Neural crest cell (in vitro differentiated cells): ENCODE measurements at regions not wholly inside any gene's neighbourhood (a gene's known extent, or its start where the extent isn't known, plus 50 kb on each side); places are given as distances from the start of the nearest gene placed in this dataset.

ENCODE experiments used
- DNase-seq: peaks from one replicate; pipeline ENCODE4 v3.0.0; 2021; ENCODE audit warnings: low read depth, mixed read lengths, low spot score
- H3K27ac Mint-ChIP-seq: one replicate; pipeline ENCODE4 v1.8.0; 2021; ENCODE audit warnings: mild to moderate bottlenecking, mixed read lengths; ENCODE audit not compliant: unreplicated experiment
- H3K27me3 Mint-ChIP-seq: 2 replicates; pipeline ENCODE4 v1.8.0; 2021; ENCODE audit warnings: low read depth, mild to moderate bottlenecking, mixed read lengths
- H3K36me3 Mint-ChIP-seq: 2 replicates; pipeline ENCODE4 v1.8.0; 2021; ENCODE audit warnings: low read depth, mild to moderate bottlenecking, mixed read lengths
- H3K4me1 Mint-ChIP-seq: 2 replicates; pipeline ENCODE4 v1.8.0; 2021; ENCODE audit warnings: mixed read lengths
- H3K4me3 Mint-ChIP-seq: one replicate; pipeline ENCODE4 v1.8.0; 2021; ENCODE audit warnings: mild to moderate bottlenecking, mixed read lengths
- H3K9me3 Mint-ChIP-seq: 2 replicates; pipeline ENCODE4 v1.8.0; 2021; ENCODE audit warnings: mixed read lengths
- TF ChIP-seq, protein P1 (sequence below): fragments of 200-600 bp; sonication (generic); conservative IDR thresholded peaks from 2 replicates; pipeline ENCODE4 v1.5.0; 2021; ENCODE audit warnings: antibody characterized with exemption, mild to moderate bottlenecking

DNA sequence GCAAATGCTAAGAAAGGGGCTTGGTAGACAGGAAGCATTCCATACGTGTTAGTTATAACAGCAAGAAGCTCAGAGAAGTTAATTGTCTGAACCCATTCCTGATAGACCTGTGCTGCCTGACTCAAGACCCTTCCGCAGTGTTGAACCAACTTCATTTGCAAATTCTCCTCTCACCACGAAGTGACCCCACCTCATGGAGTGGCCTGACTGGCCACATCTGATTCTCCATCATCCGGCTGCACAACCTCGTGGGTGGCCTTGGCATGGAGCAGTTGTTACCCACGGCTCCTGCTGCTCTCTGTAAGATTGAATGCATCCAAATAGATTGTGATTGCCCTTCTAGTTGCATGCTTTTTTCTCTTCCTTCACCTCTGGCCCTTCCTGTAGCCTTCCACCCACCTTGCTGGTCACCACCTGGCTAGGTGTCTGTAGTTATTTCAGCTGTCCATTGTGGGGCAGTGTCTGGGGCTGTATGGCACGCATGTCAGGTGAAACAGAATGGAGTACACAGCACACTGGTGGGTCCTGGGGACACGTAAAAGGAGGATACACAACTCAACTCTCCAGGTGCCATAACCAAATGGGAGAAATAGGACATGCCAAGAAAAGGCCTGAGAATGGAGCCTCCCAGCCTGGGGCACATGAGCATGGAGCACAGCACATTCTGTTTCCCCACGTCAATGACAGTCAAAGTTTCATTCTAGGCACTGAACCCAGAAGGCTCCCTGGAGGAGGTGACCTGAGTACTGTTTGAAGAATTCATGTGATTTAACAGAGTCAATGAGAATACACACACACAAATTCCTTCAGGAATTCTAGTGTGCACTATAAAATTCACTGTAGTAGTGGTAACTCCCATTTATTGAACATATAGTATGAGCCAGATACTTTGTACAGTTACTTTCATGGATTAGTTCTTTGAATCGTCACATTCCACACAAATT is 70.5 kb upstream of the PTCH1 start:
- no peaks in the 10 kb centered on the region for H3K27me3 Mint-ChIP-seq
- no peak overlapping the region for H3K27ac Mint-ChIP-seq
- no peak overlapping the region for H3K4me3 Mint-ChIP-seq
- peaks cover under 1% of the 10 kb centered on the region for H3K4me1 Mint-ChIP-seq
- TF ChIP-seq, protein P1, sequence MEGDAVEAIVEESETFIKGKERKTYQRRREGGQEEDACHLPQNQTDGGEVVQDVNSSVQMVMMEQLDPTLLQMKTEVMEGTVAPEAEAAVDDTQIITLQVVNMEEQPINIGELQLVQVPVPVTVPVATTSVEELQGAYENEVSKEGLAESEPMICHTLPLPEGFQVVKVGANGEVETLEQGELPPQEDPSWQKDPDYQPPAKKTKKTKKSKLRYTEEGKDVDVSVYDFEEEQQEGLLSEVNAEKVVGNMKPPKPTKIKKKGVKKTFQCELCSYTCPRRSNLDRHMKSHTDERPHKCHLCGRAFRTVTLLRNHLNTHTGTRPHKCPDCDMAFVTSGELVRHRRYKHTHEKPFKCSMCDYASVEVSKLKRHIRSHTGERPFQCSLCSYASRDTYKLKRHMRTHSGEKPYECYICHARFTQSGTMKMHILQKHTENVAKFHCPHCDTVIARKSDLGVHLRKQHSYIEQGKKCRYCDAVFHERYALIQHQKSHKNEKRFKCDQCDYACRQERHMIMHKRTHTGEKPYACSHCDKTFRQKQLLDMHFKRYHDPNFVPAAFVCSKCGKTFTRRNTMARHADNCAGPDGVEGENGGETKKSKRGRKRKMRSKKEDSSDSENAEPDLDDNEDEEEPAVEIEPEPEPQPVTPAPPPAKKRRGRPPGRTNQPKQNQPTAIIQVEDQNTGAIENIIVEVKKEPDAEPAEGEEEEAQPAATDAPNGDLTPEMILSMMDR = no peak
- H3K36me3 Mint-ChIP-seq = no peaks in the 10 kb centered on the region
- no peaks in the 10 kb centered on the region for H3K9me3 Mint-ChIP-seq
- DNase-seq = no peak

DNA sequence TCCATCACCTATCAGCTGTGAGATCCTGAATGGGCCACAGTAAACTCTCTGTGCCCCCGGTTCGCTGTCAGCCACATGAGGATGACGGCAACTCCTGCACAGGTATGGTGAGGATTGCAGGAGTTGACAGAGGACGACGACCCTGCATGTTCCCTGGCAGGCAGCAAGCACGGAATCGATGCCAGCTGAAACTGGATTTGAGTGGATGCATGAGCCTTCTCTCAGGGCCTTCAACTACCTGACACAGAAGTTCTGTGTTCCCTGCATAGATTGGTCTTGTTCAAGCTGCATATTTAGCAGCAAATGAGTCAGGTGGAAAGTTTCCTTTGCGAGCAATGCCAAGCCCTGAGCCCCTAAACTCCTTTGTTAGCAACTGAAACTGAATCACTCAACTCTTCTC is 69.6 kb upstream of the PTCH1 start:
- Mint-ChIP-seq H3K36me3 (no peaks in the 10 kb centered on the region), H3K4me1 (peaks cover 4% of the 10 kb centered on the region), H3K27ac (no peak overlapping the region), H3K27me3 (no peaks in the 10 kb centered on the region), H3K9me3 (no peaks in the 10 kb centered on the region), H3K4me3 (no peak overlapping the region)
- DNase-seq = no peak
- TF ChIP-seq, protein P1 = no peak

DNA sequence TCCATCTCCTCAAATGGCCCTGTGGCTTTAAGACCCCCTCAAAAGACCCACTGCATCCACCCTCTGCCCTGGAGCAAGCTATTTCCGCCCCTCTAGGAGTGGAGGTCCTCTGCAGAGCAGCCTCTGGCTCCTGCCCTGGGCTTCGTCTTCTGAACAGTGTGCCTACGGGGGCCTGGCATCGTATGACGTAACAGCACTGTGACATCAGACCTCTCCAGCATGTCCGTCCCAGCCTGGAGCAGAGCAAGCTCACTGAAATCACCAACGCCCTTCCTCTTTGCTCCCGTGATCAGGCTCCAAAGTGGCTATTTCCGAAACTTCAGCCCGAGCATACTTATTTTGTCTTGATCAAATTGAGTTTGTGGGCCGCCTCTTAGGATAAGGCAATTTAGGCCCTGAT is 69.1 kb upstream of the PTCH1 start:
- H3K4me1 Mint-ChIP-seq = peaks cover 4% of the 10 kb centered on the region
- no peak for DNase-seq
- no peak overlapping the region for H3K4me3 Mint-ChIP-seq
- no peak overlapping the region for H3K27ac Mint-ChIP-seq
- no peaks in the 10 kb centered on the region for H3K9me3 Mint-ChIP-seq
- H3K36me3 Mint-ChIP-seq = no peaks in the 10 kb centered on the region
- TF ChIP-seq, protein P1 = no peak
- no peaks in the 10 kb centered on the region for H3K27me3 Mint-ChIP-seq

DNA sequence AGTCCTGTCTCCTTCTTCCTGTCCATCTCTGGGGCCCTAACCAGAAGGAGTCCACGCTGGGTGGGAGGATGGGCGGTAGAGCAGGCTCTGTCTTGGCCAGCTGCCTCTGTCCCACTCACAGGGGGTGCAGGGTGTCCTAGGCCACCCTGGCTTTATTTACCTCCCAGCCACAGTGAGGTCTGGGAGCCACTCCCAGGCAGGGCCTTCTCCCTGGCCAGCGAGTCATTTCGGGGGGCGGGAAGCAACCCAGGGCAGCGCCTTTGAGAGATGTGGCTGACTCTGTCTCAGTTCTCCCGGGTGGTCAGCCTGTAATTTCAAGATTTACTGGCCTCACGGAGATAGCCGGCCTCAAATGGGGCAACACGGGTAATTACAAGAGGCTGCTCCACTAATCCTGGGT is 67.4 kb upstream of the PTCH1 start:
- Mint-ChIP-seq H3K9me3 (no peaks in the 10 kb centered on the region), H3K36me3 (no peaks in the 10 kb centered on the region), H3K4me1 (peaks cover 4% of the 10 kb centered on the region), H3K27me3 (no peaks in the 10 kb centered on the region), H3K4me3 (no peak overlapping the region), H3K27ac (no peak overlapping the region)
- DNase-seq = no peak
- TF ChIP-seq, protein P1 = no peak

DNA sequence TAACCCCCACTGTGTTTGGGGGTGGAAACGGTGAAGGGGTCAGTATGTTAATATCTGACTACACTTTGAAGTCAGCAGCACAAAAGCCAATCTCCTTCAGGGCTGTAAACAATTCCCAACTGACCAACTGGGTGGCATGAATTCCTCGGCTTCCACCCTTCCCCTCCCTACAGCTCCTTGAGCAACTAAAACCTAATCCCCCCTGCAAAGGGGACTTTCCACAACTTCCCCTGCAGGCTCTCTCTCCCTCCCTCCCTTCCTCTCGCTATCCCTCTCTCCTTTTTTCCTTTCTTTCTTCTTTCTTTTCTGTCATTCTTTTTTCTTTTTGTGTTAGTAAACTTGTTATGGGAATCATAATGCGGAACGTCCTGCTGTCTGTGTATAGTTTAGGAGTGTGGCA is 65.1 kb upstream of the PTCH1 start:
- H3K9me3 Mint-ChIP-seq = no peaks in the 10 kb centered on the region
- H3K4me1 Mint-ChIP-seq = peaks cover 4% of the 10 kb centered on the region
- H3K27ac Mint-ChIP-seq = no peak overlapping the region
- H3K4me3 Mint-ChIP-seq = no peak overlapping the region
- no peak for DNase-seq
- no peaks in the 10 kb centered on the region for H3K36me3 Mint-ChIP-seq
- TF ChIP-seq, protein P1 = no peak
- H3K27me3 Mint-ChIP-seq = no peaks in the 10 kb centered on the region
